Fibroblast of skin of left quadriceps (primary cell): ENCODE measurements at regions not wholly inside any gene's neighbourhood (a gene's known extent, or its start where the extent isn't known, plus 50 kb on each side); places are given as distances from the start of the nearest gene placed in this dataset.
"Not testable (repeated sequence)": the region's sequence is repeated elsewhere in the genome, so short reads cannot be mapped to it uniquely, and the experiment has no call there.

ENCODE experiments used
- DNase-seq, 2 experiments: peaks; one replicate each; pipeline ENCODE4 v3.0.0-alpha.2; 2013; ENCODE audit warnings: low read depth in 2 of 2

DNA sequence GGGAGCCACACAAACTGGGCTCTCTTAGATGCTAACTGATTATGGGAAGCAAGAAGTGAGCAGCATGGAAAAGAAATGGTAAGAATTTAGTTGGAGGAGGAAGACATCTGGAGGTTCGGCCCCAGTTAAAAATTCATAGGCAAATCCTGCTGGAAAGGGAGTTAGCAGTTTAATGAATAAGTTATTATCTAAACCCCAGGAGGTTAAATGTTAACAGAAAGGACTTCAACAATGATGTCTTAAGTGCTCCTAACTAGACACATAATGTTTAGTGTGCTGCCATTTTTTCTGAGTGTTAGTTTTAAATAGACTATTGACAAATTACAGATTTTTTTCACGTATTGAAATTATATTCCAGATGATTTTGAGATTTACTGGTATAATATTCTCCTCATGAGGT, 1265.3 kb upstream of the ADGRL2 start:
- DNase-seq: no peak

- DNase-seq: no peak
Observed at GRCh38 chr1:80534606-80535360, 1266.0 kb upstream of the ADGRL2 start.

DNA sequence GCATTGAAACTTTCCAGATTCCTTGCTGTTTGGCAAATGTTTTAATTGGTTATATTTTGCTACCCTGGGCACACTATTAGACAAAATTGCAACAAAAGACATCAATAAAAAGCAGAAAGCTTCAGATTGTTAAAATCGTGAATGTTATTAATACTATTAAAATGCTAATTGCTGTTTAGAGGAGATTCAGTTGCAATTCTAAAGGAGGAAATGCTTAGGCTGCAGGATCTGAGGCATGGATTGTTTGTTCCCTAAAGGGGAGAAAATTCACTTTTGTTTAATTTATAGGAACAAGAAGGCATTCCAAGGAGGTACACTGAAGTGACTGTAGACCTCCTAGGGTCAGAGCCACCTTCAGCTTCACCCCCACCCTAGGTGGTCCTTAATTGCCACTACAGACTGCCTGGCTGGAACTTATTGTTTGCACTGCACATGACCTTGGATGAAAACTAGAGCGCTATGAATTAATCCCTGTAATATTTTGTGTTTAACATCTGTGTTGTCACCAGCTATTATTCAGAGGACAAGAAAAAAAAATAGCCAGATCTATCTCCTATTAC, 1266.9 kb upstream of the ADGRL2 start:
- no peak for DNase-seq

GRCh38 chr1:80533093-80533492, 1267.6 kb upstream of the ADGRL2 start:
- no peak for DNase-seq

DNA sequence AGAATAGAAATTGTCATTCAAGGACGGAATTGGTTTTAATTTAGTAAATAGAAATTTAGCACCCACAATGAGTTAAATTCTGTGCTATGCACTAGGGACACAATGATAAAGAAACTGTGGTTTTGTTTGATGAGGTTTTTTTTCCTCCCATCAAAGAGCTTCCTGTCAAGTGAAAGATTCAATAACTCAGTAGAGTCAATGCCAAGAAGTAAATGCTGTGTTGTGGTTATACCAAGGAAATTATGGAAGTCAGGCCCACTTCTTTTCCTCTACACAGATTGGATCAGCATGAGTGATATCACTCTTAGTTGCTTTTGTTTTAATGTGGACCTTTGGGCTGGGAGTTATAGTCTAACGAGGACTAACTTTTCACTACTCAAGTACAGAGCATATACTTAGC, 1269.6 kb upstream of the ADGRL2 start:
- no peak for DNase-seq

GRCh38 chr1:80529546-80529945, 1271.2 kb upstream of the ADGRL2 start:
- DNase-seq: no peak

DNA sequence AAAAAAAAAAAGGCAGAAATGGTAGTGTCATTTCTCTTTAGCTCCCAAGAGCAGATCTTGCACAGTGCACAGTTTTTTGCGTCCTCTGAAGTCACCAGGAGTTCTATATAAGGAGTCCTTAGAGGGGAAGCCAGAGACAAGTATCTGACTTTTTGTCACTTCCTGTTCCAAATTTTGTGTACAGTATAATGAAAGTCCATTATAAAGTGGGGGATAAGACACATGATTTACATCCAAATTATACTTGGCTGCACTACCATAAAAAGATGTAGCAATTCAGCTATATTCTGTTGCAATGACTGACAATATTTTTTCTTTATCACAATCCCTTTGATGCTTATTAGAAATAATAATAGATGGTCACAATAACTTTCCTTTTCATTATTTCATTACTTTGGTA, 1276.9 kb upstream of the ADGRL2 start:
- DNase-seq: no peak

DNA sequence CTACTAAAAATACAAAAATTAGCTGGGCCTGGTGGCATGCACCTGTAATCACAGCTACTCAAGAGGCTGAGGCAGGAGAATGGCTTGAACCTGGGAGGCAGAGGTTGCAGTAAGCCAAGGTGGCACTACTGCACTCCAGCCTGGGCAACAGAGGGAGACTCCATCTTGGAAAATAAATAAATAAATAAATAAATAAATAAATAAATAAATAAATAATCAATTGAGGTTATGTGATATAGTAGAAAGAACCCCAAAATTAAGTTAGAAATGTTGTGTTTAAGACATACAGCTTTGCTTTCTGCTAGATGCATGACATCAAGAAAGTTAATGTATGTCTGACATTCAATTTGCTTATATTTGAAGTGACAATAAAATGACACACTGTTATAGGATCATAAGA, 1277.7 kb upstream of the ADGRL2 start:
- not testable (repeated sequence) for DNase-seq

DNA sequence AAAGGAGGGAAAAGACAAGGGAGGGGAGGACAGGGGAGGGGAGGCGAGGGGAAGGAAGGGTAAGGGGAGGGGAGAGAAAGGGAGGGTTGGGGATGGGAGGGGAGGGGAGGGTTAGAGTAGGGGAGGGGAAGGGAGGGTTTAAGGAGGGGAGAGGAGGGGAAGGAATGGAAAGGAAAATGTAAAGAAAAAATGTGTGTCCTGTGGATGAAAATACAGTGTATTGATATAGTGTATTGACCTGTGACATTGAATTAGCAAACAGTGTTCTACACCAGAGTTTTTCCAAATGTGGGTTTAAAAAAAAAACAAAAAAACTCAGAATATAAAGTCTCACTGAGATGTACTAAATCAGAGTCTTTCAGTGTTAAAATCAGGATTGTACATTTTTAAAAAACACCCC, 1279.8 kb upstream of the ADGRL2 start:
- no peak for DNase-seq

- DNase-seq: no peak
Observed at GRCh38 chr1:80517062-80517461, 1283.7 kb upstream of the ADGRL2 start.

- no peak for DNase-seq
Observed at GRCh38 chr1:80509965-80510522, 1290.7 kb upstream of the ADGRL2 start.

- DNase-seq: no peak
Observed at GRCh38 chr1:80506216-80506615, 1294.5 kb upstream of the ADGRL2 start.

- DNase-seq: no peak
Observed at GRCh38 chr1:80498673-80499072, 1302.1 kb upstream of the ADGRL2 start.

DNA sequence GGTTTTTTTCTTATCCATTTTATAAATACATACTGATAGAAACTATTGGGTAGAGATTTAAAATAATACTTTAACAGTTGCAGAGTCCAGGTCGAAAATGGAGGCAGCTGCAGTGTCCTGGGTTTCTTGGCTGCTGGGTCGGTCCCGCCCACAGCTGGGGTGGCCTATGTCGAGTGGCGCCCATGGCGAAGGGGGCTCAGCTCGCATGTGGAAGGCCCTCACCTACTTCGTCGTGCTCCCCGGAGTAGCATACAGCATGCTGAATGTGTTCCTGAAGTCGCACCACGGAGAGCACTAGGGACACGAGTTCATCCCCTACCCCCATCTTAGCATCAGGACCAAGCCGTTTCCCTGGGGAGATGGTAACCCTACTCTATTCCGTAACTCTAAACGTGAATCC, 1304.9 kb upstream of the ADGRL2 start:
- DNase-seq: no peak

DNA sequence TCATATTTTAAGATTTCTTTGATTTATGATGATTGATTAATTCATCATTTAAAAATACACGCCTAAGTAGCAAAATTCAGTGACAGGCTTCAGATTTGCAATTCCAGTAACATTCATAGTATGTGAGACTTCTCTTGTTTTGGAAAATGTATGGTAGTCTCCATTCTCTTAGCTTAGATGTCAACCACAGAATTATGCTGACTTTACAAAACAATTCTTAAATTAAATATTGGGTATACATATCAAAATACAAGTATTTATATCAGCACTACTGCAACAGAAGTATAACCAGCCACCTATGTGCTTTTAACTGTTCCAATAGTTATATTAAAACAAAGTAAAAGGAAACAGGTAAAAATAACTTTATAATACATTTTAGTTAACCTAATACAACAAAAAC, 1328.6 kb upstream of the ADGRL2 start:
- no peak for DNase-seq

GRCh38 chr1:80468356-80468755, 1332.4 kb upstream of the ADGRL2 start:
- no peak for DNase-seq

- DNase-seq: no peak
Observed at GRCh38 chr1:80462006-80462405, 1338.7 kb upstream of the ADGRL2 start.

GRCh38 chr1:80457409-80457808, 1343.3 kb upstream of the ADGRL2 start:
- no peak for DNase-seq

- no peak for DNase-seq
Observed at GRCh38 chr1:80453775-80454174, 1347.0 kb upstream of the ADGRL2 start.

DNA sequence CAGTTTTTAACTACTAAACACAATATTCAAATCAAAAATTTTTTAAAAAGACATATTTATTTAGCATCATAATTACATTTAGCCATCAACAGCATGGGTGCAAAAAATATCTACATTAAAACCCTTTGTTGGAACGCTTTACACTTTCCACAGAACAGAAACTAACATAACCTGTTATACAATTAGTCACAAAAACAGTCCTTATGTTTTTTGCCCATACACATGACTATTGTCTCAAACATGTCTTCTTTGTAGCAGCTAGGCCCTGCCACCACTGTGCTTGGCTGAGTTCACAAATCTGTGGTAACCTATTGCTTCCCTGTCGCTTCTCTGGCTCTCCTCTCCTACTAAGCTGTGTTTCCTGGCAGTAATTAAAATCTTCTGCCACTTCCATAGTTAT, 1350.0 kb upstream of the ADGRL2 start:
- no peak for DNase-seq

DNA sequence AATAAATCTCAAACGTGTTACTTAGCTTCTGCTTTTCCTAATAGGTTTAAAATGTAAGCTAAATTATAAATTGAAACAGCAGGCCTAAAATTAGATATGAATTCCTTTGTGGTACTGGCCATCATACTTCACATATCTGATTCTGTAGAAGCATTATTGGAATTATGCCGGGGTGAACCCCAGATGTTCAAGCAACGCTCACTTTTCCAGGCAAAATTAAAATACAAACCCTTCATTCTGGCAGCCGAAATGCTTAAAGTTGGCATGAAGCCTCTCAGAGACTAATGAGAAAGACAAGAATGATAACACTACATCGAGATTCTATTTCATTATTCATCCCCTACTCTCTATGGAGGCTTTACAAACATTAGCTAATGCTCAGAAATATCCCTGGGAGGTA, 1352.7 kb upstream of the ADGRL2 start:
- DNase-seq: peak; percentile 22 to 32

DNA sequence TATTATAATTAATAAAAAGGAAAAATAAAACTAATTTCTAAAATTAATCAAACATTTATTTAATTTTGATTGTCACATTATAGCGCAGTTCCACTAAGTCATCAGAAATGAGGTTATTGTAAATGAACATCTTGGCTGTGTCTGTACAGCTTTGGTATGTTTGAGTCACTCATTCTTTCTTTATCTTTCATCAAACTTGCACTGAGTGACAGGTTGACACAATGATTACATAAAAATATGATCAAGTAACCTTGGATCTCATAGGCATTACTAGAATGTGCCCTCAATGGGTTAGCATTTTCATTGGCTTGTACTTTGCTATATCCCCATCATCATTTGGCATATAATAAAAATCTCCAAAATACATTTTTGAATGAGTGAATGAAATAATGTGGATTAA, 1353.2 kb upstream of the ADGRL2 start:
- DNase-seq: no peak

- no peak for DNase-seq
Observed at GRCh38 chr1:80445033-80445432, 1355.7 kb upstream of the ADGRL2 start.

- no peak for DNase-seq
Observed at GRCh38 chr1:80444171-80444570, 1356.6 kb upstream of the ADGRL2 start.
